ENCODE measurements at regions not wholly inside any gene's neighbourhood (a gene's known extent, or its start where the extent isn't known, plus 50 kb on each side); places are given as distances from the start of the nearest gene placed in this dataset.

- no peaks in the 10 kb centered on the region for H3K36me3 ChIP-seq (replicated peaks in 1 of 2; ENCODE audit: control insufficient read depth in 1 of 2, insufficient read depth in 2 of 2, low read length in 1 of 2)
- H2AFZ ChIP-seq (ENCODE audit: low read depth): no peak overlapping the region
- ChIA-PET POLR2A (no interaction called here), CTCF (no interaction called here)
- no peak overlapping the region for H3K4me3 ChIP-seq (ENCODE audit: low read depth in 2 of 2, low read length in 1 of 2)
- no peaks in the 10 kb centered on the region for H3K79me2 ChIP-seq (ENCODE audit: insufficient read depth)
- no peak overlapping the region for H3K27ac ChIP-seq (ENCODE audit: low read depth in 2 of 2, low read length in 1 of 2)
- H3K9me2 ChIP-seq: no peaks in the 10 kb centered on the region
- no peak overlapping the region for H3K9ac ChIP-seq
- 41% methylated on average over 4 of the region's 4 CpGs for WGBS (ENCODE audit: low lambda C conversion rate)
- H3F3A ChIP-seq (replicated peaks; ENCODE audit: insufficient read depth): no peaks in the 10 kb centered on the region
- no peak overlapping the region for H3K4me2 ChIP-seq
- H4K20me1 ChIP-seq (ENCODE audit: insufficient read depth): no peaks in the 10 kb centered on the region
- DNase-seq: no peak
- TF ChIP-seq RCOR1 (IDR thresholded peaks at IDR 0.05; ENCODE audit: low read length): no peak
- no peak for TF ChIP-seq YY1 (IDR thresholded peaks at IDR 0.05; ENCODE audit: low read depth)
- no peak for TF ChIP-seq REST (IDR thresholded peaks at IDR 0.05; ENCODE audit: low read depth, low read length)
- TF ChIP-seq NRF1 (IDR thresholded peaks at IDR 0.05; ENCODE audit: low read depth, low read length): no peak
- TF ChIP-seq MXI1 (IDR thresholded peaks at IDR 0.05; ENCODE audit: low read depth, low read length): no peak
- no peak for TF ChIP-seq FOSL2 (IDR thresholded peaks at IDR 0.05; ENCODE audit: borderline replicate concordance, low read depth)
- no peak for TF ChIP-seq USF1 (IDR thresholded peaks at IDR 0.05; ENCODE audit: borderline replicate concordance, low read depth)
- TF ChIP-seq ZBTB33 (IDR thresholded peaks at IDR 0.05; ENCODE audit: borderline replicate concordance, low read depth): no peak
- no peak for TF ChIP-seq MAX (IDR thresholded peaks at IDR 0.05; ENCODE audit: low read depth)
- no peak for TF ChIP-seq JUND (IDR thresholded peaks at IDR 0.05)
- TF ChIP-seq TAF1 (IDR thresholded peaks at IDR 0.05; ENCODE audit: borderline replicate concordance, low read depth, low read length): no peak
- TF ChIP-seq EP300 (IDR thresholded peaks at IDR 0.05; ENCODE audit: borderline replicate concordance in 1 of 2, low read depth in 1 of 2, low read length in 1 of 2): no peak
- no peak for TF ChIP-seq TEAD4 (IDR thresholded peaks at IDR 0.05; ENCODE audit: borderline replicate concordance, insufficient read depth)
- no peak for TF ChIP-seq GABPA (IDR thresholded peaks at IDR 0.05; ENCODE audit: low read depth)
- TF ChIP-seq SMC3 (IDR thresholded peaks at IDR 0.05; ENCODE audit: low read depth, low read length): no peak
- TF ChIP-seq CTCF (IDR thresholded peaks at IDR 0.05): no peak
- H3K27me3 ChIP-seq (ENCODE audit: insufficient read depth): no peaks in the 10 kb centered on the region
- no peaks in the 10 kb centered on the region for H3K4me1 ChIP-seq (ENCODE audit: control insufficient read depth in 1 of 2, insufficient read depth in 2 of 2, low read depth in 1 of 2, low read length in 1 of 2)
- H3K9me3 ChIP-seq: no peaks in the 10 kb centered on the region
These were observed 116.6 kb upstream of the PROX1 start for GRCh38 chr1:213871179-213871578.

Measured in SK-N-SH (cell line).